HG03025 (cell line): ENCODE measurements at regions not wholly inside any gene's neighbourhood (a gene's known extent, or its start where the extent isn't known, plus 50 kb on each side); places are given as distances from the start of the nearest gene placed in this dataset.

Experiments
- ATAC-seq: cut with Tn5 transposase; IDR thresholded peaks from one replicate; pipeline ENCODE4 v1.9.1; 2021; ENCODE audit warnings: mild to moderate bottlenecking, moderate library complexity; ENCODE audit not compliant: unreplicated experiment, low FRiP score

GRCh38 chr22:46064228-46064965 lies 85.9 kb upstream of the PPARA start:
- ATAC-seq = no peak

- no peak for ATAC-seq
Observed at GRCh38 chr22:46064966-46065666, 85.2 kb upstream of the PPARA start.

- no peak for ATAC-seq
Observed at GRCh38 chr22:46065691-46066454, 84.5 kb upstream of the PPARA start.

- ATAC-seq = no peak
Observed at GRCh38 chr22:46066691-46067090, 83.6 kb upstream of the PPARA start.

- no peak for ATAC-seq
Observed at GRCh38 chr22:46067159-46068111, 82.9 kb upstream of the PPARA start.

GRCh38 chr22:46068181-46068592 lies 82.1 kb upstream of the PPARA start:
- no peak for ATAC-seq

- ATAC-seq = no peak
Observed at GRCh38 chr22:46068593-46069491, 81.5 kb upstream of the PPARA start.

GRCh38 chr22:46069521-46070214 lies 80.7 kb upstream of the PPARA start:
- ATAC-seq = no peak

- no peak for ATAC-seq
Observed at GRCh38 chr22:46070215-46070802, 80.0 kb upstream of the PPARA start.

GRCh38 chr22:46070803-46071450 lies 79.4 kb upstream of the PPARA start:
- no peak for ATAC-seq

GRCh38 chr22:46071451-46072109 lies 78.7 kb upstream of the PPARA start:
- ATAC-seq = no peak

- ATAC-seq = no peak
Observed at GRCh38 chr22:46072110-46072881, 78.0 kb upstream of the PPARA start.

- no peak for ATAC-seq
Observed at GRCh38 chr22:46072981-46073682, 77.2 kb upstream of the PPARA start.

- ATAC-seq = no peak
Observed at GRCh38 chr22:46073683-46074504, 76.4 kb upstream of the PPARA start.
